Lung (tissue), 11 donors: ENCODE measurements at regions not wholly inside any gene's neighbourhood (a gene's known extent, or its start where the extent isn't known, plus 50 kb on each side); places are given as distances from the start of the nearest gene placed in this dataset.
A peak's percentile ranks its signal among the peaks of the same experiment; 100 is the strongest.
"Not testable (repeated sequence)": the region's sequence is repeated elsewhere in the genome, so short reads cannot be mapped to it uniquely, and the experiment has no call there.

ENCODE experiments used
- ATAC-seq: fragments of 200-7000 bp; cut with Tn5 transposase; one replicate; pipeline ENCODE4 v1.9.1; 2020; ENCODE audit warnings: moderate number of reproducible peaks; ENCODE audit not compliant: insufficient read depth, low FRiP score
- DNase-seq, 3 donors: peaks; one replicate each; pipeline ENCODE4 v3.0.0-alpha.2; 2013 to 2017
- H3K27ac ChIP-seq, 2 donors: one replicate each; pipeline ENCODE4 v1.5.1; 2013; ENCODE audit warnings: mild to moderate bottlenecking in 2 of 2, moderate library complexity in 2 of 2, control low read depth in 1 of 2, inconsistent platforms in 1 of 2, low read depth in 1 of 2, low read length in 1 of 2
- H3K27me3 ChIP-seq, 3 donors: one replicate each; pipeline ENCODE4 v1.5.1; 2013; ENCODE audit warnings: low read length in 2 of 3; ENCODE audit not compliant: control insufficient read depth in 3 of 3, insufficient read depth in 3 of 3
- H3K36me3 ChIP-seq, 4 donors: one replicate each; pipeline ENCODE4 v1.5.1; 2013; ENCODE audit warnings: low read length in 4 of 4, mild to moderate bottlenecking in 1 of 4, moderate library complexity in 1 of 4; ENCODE audit not compliant: control insufficient read depth in 4 of 4, insufficient read depth in 4 of 4
- H3K4me1 ChIP-seq, 5 donors: one replicate each; pipeline ENCODE4 v1.5.1; 2013; ENCODE audit warnings: low read length in 5 of 5, mild to moderate bottlenecking in 2 of 5, moderate library complexity in 1 of 5; ENCODE audit not compliant: control insufficient read depth in 5 of 5, insufficient read depth in 5 of 5
- H3K4me3 ChIP-seq: one replicate; pipeline ENCODE4 v1.5.1; 2013; ENCODE audit warnings: mild to moderate bottlenecking, control low read depth, moderate library complexity
- H3K9ac ChIP-seq, 2 donors: one replicate each; pipeline ENCODE4 v1.5.1; 2013; ENCODE audit warnings: low read length in 2 of 2, control low read depth in 1 of 2; ENCODE audit not compliant: insufficient read depth in 1 of 2
- H3K9me3 ChIP-seq, 4 donors: one replicate each; pipeline ENCODE4 v1.5.1; 2013; ENCODE audit warnings: low read length in 3 of 4, mild to moderate bottlenecking in 1 of 4, moderate library complexity in 1 of 4; ENCODE audit not compliant: control insufficient read depth in 4 of 4, insufficient read depth in 3 of 4
- CTCF ChIP-seq: IDR thresholded peaks from 2 replicates; pipeline ENCODE4 v1.5.1; 2012; ENCODE audit warnings: mild to moderate bottlenecking; ENCODE audit errors: control extremely low read depth, extremely low read depth
- WGBS, 2 donors: extraction: QIAGEN DNeasy Blood & Tissue Kit; methylation state at CpG; one replicate each; pipeline ENCODE4 v1.1.7; 2013; 5-methylcytosine and 5-hydroxymethylcytosine counted together
- donor health status: control.
- donor health status: control.
- donor health status: Bipolar disorder and iron deficiency.
- donor health status: healthy.
- donor health status: DM: yes; HTN: yes; CAD: no.

GRCh38 chr11:88061111-88061510 is 114.1 kb downstream of the RAB38 start:
- Histone ChIP-seq H3K4me1 (no peaks in the 10 kb centered on the region), H3K9ac (no peak overlapping the region), H3K9me3 (no peaks in the 10 kb centered on the region), H3K27ac (no peak overlapping the region), H3K36me3 (no peaks in the 10 kb centered on the region), H3K4me3 (no peak overlapping the region), H3K27me3 (no peaks in the 10 kb centered on the region)
- WGBS, 2 donors, result 94 to 95% methylated on average over 3 of the region's 3 CpGs
- DNase-seq (no peak), ATAC-seq (no peak)
- TF ChIP-seq CTCF, result no peak

GRCh38 chr11:88059326-88059725 is 115.9 kb downstream of the RAB38 start:
- no peak for TF ChIP-seq CTCF
- H3K36me3 ChIP-seq, result no peaks in the 10 kb centered on the region
- ATAC-seq (no peak), DNase-seq (no peak)
- H3K27ac ChIP-seq, result no peak overlapping the region
- H3K4me3 ChIP-seq, result no peak overlapping the region
- no peaks in the 10 kb centered on the region for H3K9me3 ChIP-seq
- no peaks in the 10 kb centered on the region for H3K4me1 ChIP-seq
- no peak overlapping the region for H3K9ac ChIP-seq
- no peaks in the 10 kb centered on the region for H3K27me3 ChIP-seq

GRCh38 chr11:88051396-88051795 is 123.8 kb downstream of the RAB38 start:
- WGBS, 2 donors, result 79 to 80% methylated on average over 2 of the region's 2 CpGs
- no peak for TF ChIP-seq CTCF
- no peaks in the 10 kb centered on the region for H3K4me1 ChIP-seq
- H3K27me3 ChIP-seq, result no peaks in the 10 kb centered on the region
- no peaks in the 10 kb centered on the region for H3K36me3 ChIP-seq
- H3K27ac ChIP-seq, result no peak overlapping the region
- ATAC-seq (no peak), DNase-seq (no peak)
- H3K9ac ChIP-seq, result no peak overlapping the region
- no peak overlapping the region for H3K4me3 ChIP-seq
- H3K9me3 ChIP-seq, result no peaks in the 10 kb centered on the region

GRCh38 chr11:88050247-88050646 is 125.0 kb downstream of the RAB38 start:
- Histone ChIP-seq H3K27me3 (no peaks in the 10 kb centered on the region), H3K4me1 (no peaks in the 10 kb centered on the region), H3K9me3 (no peaks in the 10 kb centered on the region), H3K4me3 (no peak overlapping the region), H3K9ac (no peak overlapping the region), H3K36me3 (no peaks in the 10 kb centered on the region), H3K27ac (no peak overlapping the region)
- DNase-seq (peak in 1 of 3 donors; percentile 19), ATAC-seq (no peak)
- WGBS, 2 donors, result 23 to 51% methylated on average over 2 of the region's 2 CpGs
- no peak for TF ChIP-seq CTCF

GRCh38 chr11:88045288-88045687 is 130.0 kb downstream of the RAB38 start:
- not testable (repeated sequence) for H3K9me3 ChIP-seq, H3K36me3 ChIP-seq, DNase-seq, H3K4me3 ChIP-seq, H3K4me1 ChIP-seq, ATAC-seq, H3K9ac ChIP-seq, H3K27me3 ChIP-seq, H3K27ac ChIP-seq
- 94% methylated on average over 11 of the region's 11 CpGs for WGBS, 2 donors

GRCh38 chr11:88044658-88045057 is 130.6 kb downstream of the RAB38 start:
- H3K4me3 ChIP-seq, H3K9ac ChIP-seq, H3K27me3 ChIP-seq, ATAC-seq, H3K36me3 ChIP-seq, DNase-seq, H3K27ac ChIP-seq, H3K9me3 ChIP-seq, H3K4me1 ChIP-seq: not testable (repeated sequence)
- 82 to 88% methylated on average over 5 of the region's 5 CpGs for WGBS, 2 donors
